HCT116 (cell line): ENCODE measurements at regions not wholly inside any gene's neighbourhood (a gene's known extent, or its start where the extent isn't known, plus 50 kb on each side); places are given as distances from the start of the nearest gene placed in this dataset.

Experiments
- ATAC-seq: fragments of 200-7000 bp; cut with Tn5 transposase; 2 replicates; pipeline ENCODE4 v1.9.1; 2020; ENCODE audit warnings: mild to moderate bottlenecking, moderate library complexity
- BruUV-seq: library from RNA; stranded (reverse); fragments of 400-500 nt; replicated peaks from 2 replicates; lab custom pipeline; 2021; lab: Mats Ljungman, UMichigan
- CTCF ChIA-PET: fragments of 300-600 bp; sonication (Branson Sonifier 250); formaldehyde crosslinking; loops from one replicate; lab custom pipeline; 2021; ENCODE audit warnings: antibody characterized with exemption; lab: Charles Lee
- POLR2A ChIA-PET: fragments of 300-600, 350-600 bp; sonication (Branson Sonifier 250); formaldehyde crosslinking; loops from one replicate; lab custom pipeline; 2021; ENCODE audit warnings: antibody characterized with exemption; lab: Charles Lee
- RAD21 ChIA-PET, 2 experiments: fragments of 300-600 bp; sonication (Branson Sonifier 250); formaldehyde crosslinking; loops; one replicate each; lab custom pipeline; 2023; ENCODE audit warnings: low total read pairs in 2 of 2; ENCODE audit not compliant: uncharacterized antibody in 2 of 2, unreplicated experiment in 2 of 2, low non-redundant PET in 1 of 2; lab: Charles Lee
- DNase-seq: peaks from one replicate; pipeline ENCODE4 v3.0.0-alpha.2; 2010; ENCODE audit warnings: low read depth, low spot score
- H2AFZ ChIP-seq: fragments of 200-600 bp; shearing (Covaris generic), sonication (generic); 2 replicates; pipeline ENCODE4 v1.6.1; 2017; ENCODE audit warnings: low read depth, mixed run types, mixed read lengths, antibody characterized with exemption, low read length; ENCODE audit not compliant: poor library complexity, severe bottlenecking
- H3K27ac ChIP-seq: 2 replicates; pipeline ENCODE4 v1.5.1; 2012; ENCODE audit warnings: low read depth, low read length
- H3K27me3 ChIP-seq: fragments of 200-600 bp; sonication (generic); 2 replicates; pipeline ENCODE4 v1.6.1; 2016; ENCODE audit warnings: mixed run types, low read length, mixed read lengths; ENCODE audit not compliant: insufficient read depth
- H3K36me3 ChIP-seq, 2 experiments: fragments of 200-500 bp in 1 of 2; fragments of 200-600 bp in 1 of 2; sonication (Bioruptor generic) in 1 of 2; sonication (generic) in 1 of 2; 2 replicates each; pipeline versions ENCODE4 v1.5.1 to v1.6.1; 2014 to 2016; ENCODE audit warnings: low read length in 2 of 2, inconsistent platforms in 1 of 2, mixed read lengths in 1 of 2, mixed run types in 1 of 2; ENCODE audit not compliant: insufficient read depth in 2 of 2, control insufficient read depth in 1 of 2
- H3K4me1 ChIP-seq, 2 experiments: fragments of 200-600 bp in 1 of 2; sonication (generic) in 1 of 2; 2 replicates each; pipeline versions ENCODE4 v1.5.1 to v1.6.1; 2012 to 2017; ENCODE audit warnings: low read length in 2 of 2, inconsistent platforms in 1 of 2, mild to moderate bottlenecking in 1 of 2, mixed read lengths in 1 of 2, mixed run types in 1 of 2, moderate library complexity in 1 of 2; ENCODE audit not compliant: insufficient read depth in 2 of 2, control insufficient read depth in 1 of 2
- H3K4me2 ChIP-seq: fragments of 200-600 bp; sonication (generic); 2 replicates; pipeline ENCODE4 v1.6.1; 2017; ENCODE audit warnings: mixed run types, low read length, mixed read lengths
- H3K4me3 ChIP-seq, 2 experiments: fragments of 200-600 bp in 1 of 2; sonication (generic) in 1 of 2; replicated peaks in 1 of 2; 2 replicates each; pipeline ENCODE4 v1.5.1; 2011 to 2016; ENCODE audit warnings: low read length in 2 of 2, control low read depth in 1 of 2, low read depth in 1 of 2, mild to moderate bottlenecking in 1 of 2, mixed read lengths in 1 of 2, mixed run types in 1 of 2
- H3K79me2 ChIP-seq: fragments of 200-600 bp; sonication (generic); 2 replicates; pipeline ENCODE4 v1.6.1; 2017; ENCODE audit warnings: mild to moderate bottlenecking, mixed run types, low read length, moderate library complexity, mixed read lengths; ENCODE audit not compliant: insufficient read depth
- H3K9ac ChIP-seq: fragments of 200-600 bp; sonication (generic); 2 replicates; pipeline ENCODE4 v1.6.1; 2016; ENCODE audit warnings: low read length, mixed read lengths
- H3K9me2 ChIP-seq: fragments of 200-600 bp; sonication (generic), shearing (Covaris generic); 2 replicates; pipeline ENCODE4 v1.6.1; 2017; ENCODE audit warnings: mixed run types, mild to moderate bottlenecking, moderate library complexity; ENCODE audit not compliant: insufficient read depth
- H3K9me3 ChIP-seq, 2 experiments: fragments of 200-500 bp in 1 of 2; fragments of 200-600 bp in 1 of 2; sonication (Bioruptor generic) in 1 of 2; sonication (generic) in 1 of 2; 2 replicates each; pipeline ENCODE4 v1.6.1; 2014 to 2017; ENCODE audit warnings: low read length in 2 of 2, mixed read lengths in 2 of 2, inconsistent platforms in 1 of 2, low read depth in 1 of 2, mild to moderate bottlenecking in 1 of 2, mixed run types in 1 of 2, moderate library complexity in 1 of 2; ENCODE audit not compliant: control insufficient read depth in 1 of 2, insufficient read depth in 1 of 2
- H4K20me1 ChIP-seq: fragments of 200-600 bp; sonication (generic), shearing (Covaris generic); 2 replicates; pipeline ENCODE4 v1.6.1; 2017; ENCODE audit warnings: mixed run types, mild to moderate bottlenecking, moderate library complexity; ENCODE audit not compliant: insufficient read depth
- CEBPB ChIP-seq: IDR thresholded peaks from 2 replicates; pipeline ENCODE4 v1.6.1; 2012; ENCODE audit warnings: low read depth
- CTCF ChIP-seq, 3 experiments: fragments of 200-600 bp in 1 of 3; sonication (generic) in 1 of 3; IDR thresholded peaks in 2 of 3; conservative IDR thresholded peaks in 1 of 3; 2 replicates each; pipeline ENCODE4 v1.5.1; 2012 to 2017; ENCODE audit warnings: low read depth in 2 of 3, low read length in 2 of 3, antibody characterized with exemption in 1 of 3, borderline replicate concordance in 1 of 3, control low read depth in 1 of 3, mild to moderate bottlenecking in 1 of 3, mixed read lengths in 1 of 3, mixed run types in 1 of 3, moderate library complexity in 1 of 3; ENCODE audit not compliant: insufficient read depth in 1 of 3
- EGR1 ChIP-seq: IDR thresholded peaks from 2 replicates; pipeline ENCODE4 v1.6.1; 2012; ENCODE audit warnings: low read depth
- ELF1 ChIP-seq: IDR thresholded peaks from 2 replicates; pipeline ENCODE4 v1.6.1; 2012; ENCODE audit warnings: low read depth, borderline replicate concordance
- EZH2 ChIP-seq: fragments of 200-600 bp; sonication (generic); IDR thresholded peaks from 2 replicates; pipeline ENCODE4 v1.6.1; 2017; ENCODE audit warnings: antibody characterized with exemption, mixed run types
- EZH2phosphoT487 ChIP-seq: fragments of 200-600 bp; IDR thresholded peaks from 2 replicates; pipeline ENCODE4 v1.6.1; 2018; ENCODE audit warnings: antibody characterized with exemption, borderline replicate concordance
- POLR2A ChIP-seq: IDR thresholded peaks from 2 replicates; pipeline ENCODE4 v1.7.0; 2011; ENCODE audit warnings: borderline replicate concordance; ENCODE audit not compliant: insufficient read depth, insufficient read length; ENCODE audit errors: extremely low read depth
- POLR2AphosphoS5 ChIP-seq: IDR thresholded peaks from 2 replicates; pipeline ENCODE4 v1.6.1; 2011; ENCODE audit warnings: mild to moderate bottlenecking, low read depth, low read length, moderate library complexity
- SIN3A ChIP-seq: IDR thresholded peaks from 2 replicates; pipeline ENCODE4 v1.6.1; 2012; ENCODE audit warnings: low read depth
- SP1 ChIP-seq: IDR thresholded peaks from 2 replicates; pipeline ENCODE4 v1.6.1; 2012; ENCODE audit warnings: low read depth
- YY1 ChIP-seq: IDR thresholded peaks from 2 replicates; pipeline ENCODE4 v1.6.1; 2011; ENCODE audit warnings: low read length, low read depth, moderate library complexity, mild to moderate bottlenecking; ENCODE audit not compliant: insufficient replicate concordance; ENCODE audit errors: extremely low read depth
- ZBTB33 ChIP-seq: IDR thresholded peaks from 2 replicates; pipeline ENCODE4 v1.6.1; 2011; ENCODE audit warnings: mild to moderate bottlenecking, low read length, moderate library complexity; ENCODE audit not compliant: insufficient replicate concordance; ENCODE audit errors: extremely low read depth
- ZFX ChIP-seq: fragments of 450-650 bp; IDR thresholded peaks from 2 replicates; pipeline ENCODE4 v1.6.1; 2017
- ZNF274 ChIP-seq: fragments of 200-500 bp; sonication (Bioruptor generic); IDR thresholded peaks from 2 replicates; pipeline ENCODE4 v1.6.1; 2014; ENCODE audit warnings: mild to moderate bottlenecking, low read depth, low read length, inconsistent platforms
- intact Hi-C: fragments of 100-400 bp; cut with micrococcal nuclease; formaldehyde crosslinking; loops from 2 replicates; pipeline ENCODE4 v1.10.0; 2022

GRCh38 chr5:107806271-107806670, 135.5 kb upstream of the EFNA5 start:
- H3K4me3 ChIP-seq: no peak overlapping the region
- H3K4me2 ChIP-seq: peak overlapping the region; percentile 34; the same call in 1 of the 2 replicates
- H3K9me2 ChIP-seq: no peaks in the 10 kb centered on the region
- peak; percentile 21; the same call in 1 of the 2 replicates for ATAC-seq
- H3K79me2 ChIP-seq: no peaks in the 10 kb centered on the region
- ChIA-PET RAD21 (no interaction called here), CTCF (interaction anchor here (1.0 kb wide), 1 partner anchor 9 kb away, joined by 3 read pairs; no protein-coding TSS in a partner anchor), POLR2A (interaction anchor here (1.0 kb wide), 1 partner anchor 9 kb away, joined by 3 read pairs; no protein-coding TSS in a partner anchor)
- DNase-seq: no peak
- intact Hi-C loops: no loop called here
- TF ChIP-seq ZNF274 (no peak), ZBTB33 (no peak), CEBPB (no peak), SIN3A (no peak), CTCF (IDR thresholded peaks at IDR 0.05 in 2 of 3, conservative IDR thresholded peaks at IDR 0.05 in 1 of 3; ENCODE audit: borderline replicate concordance in 1 of 3, insufficient read depth in 1 of 3, low read depth in 2 of 3, low read length in 2 of 3) (no peak), POLR2A (no peak), EZH2 (no peak), EZH2phosphoT487 (no peak), ZFX (no peak), ELF1 (no peak), POLR2AphosphoS5 (no peak), YY1 (no peak), EGR1 (no peak), SP1 (no peak)
- H2AFZ ChIP-seq: peak overlapping the region; percentile 83
- H3K9ac ChIP-seq: no peak overlapping the region
- H3K4me1 ChIP-seq: peaks cover 8 to 18% of the 10 kb centered on the region in 2 experiments; a peak in 3 of 4 replicates
- H3K9me3 ChIP-seq: no peaks in the 10 kb centered on the region
- no peaks in the 10 kb centered on the region for H3K36me3 ChIP-seq
- no peaks in the 10 kb centered on the region for H3K27me3 ChIP-seq
- H4K20me1 ChIP-seq: no peaks in the 10 kb centered on the region
- no peak overlapping the region for H3K27ac ChIP-seq
- BruUV-seq: no TSS peak
